Raji (cell line): ENCODE measurements at regions not wholly inside any gene's neighbourhood (a gene's known extent, or its start where the extent isn't known, plus 50 kb on each side); places are given as distances from the start of the nearest gene placed in this dataset.

Source experiments
- POLR2A ChIP-seq: IDR thresholded peaks from 2 replicates; pipeline ENCODE4 v1.6.1; 2011; ENCODE audit warnings: low read depth, low read length, control low read depth; ENCODE audit not compliant: insufficient read depth

- TF ChIP-seq POLR2A, result no peak
These were observed 216.1 kb upstream of the RAB6C start for GRCh38 chr2:129763190-129763846.

- TF ChIP-seq POLR2A, result no peak
These were observed 215.5 kb upstream of the RAB6C start for GRCh38 chr2:129763966-129764365.

- TF ChIP-seq POLR2A, result no peak
These were observed 214.8 kb upstream of the RAB6C start for GRCh38 chr2:129764376-129765325.

GRCh38 chr2:129765326-129765677 is 214.2 kb upstream of the RAB6C start:
- no peak for TF ChIP-seq POLR2A

DNA sequence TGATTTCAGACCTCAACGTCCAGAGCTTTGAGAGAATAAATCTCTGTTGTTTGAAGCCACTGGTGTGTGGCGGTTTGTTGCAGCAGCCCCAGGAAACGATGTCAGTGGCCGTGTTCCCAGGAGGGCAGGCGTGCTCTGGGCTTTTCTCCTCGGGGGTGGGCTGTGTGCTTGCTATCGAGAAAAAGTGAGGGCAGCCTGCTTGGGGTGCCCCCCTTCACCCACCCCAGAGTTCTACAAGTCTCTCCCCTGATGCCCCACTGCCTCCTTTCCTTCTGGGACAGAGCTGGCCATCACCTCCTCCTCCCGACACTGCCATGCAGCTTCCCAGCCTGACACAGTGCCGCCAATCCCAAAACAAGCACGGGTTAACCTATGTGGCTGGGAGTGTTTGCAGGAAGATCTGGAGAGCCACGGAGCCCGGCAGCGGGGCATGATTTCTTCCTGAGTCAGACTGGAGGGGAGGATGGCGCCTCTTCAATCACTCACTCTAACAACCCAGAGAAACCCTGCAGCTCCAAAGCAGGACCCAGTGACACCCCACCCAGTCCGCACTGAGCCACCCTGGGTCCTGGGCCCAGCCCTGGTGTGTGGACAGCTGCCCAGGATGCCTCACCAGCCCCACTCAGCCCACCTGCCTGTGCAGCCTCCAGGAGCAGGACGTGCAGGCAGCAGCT is 213.7 kb upstream of the RAB6C start:
- no peak for TF ChIP-seq POLR2A

DNA sequence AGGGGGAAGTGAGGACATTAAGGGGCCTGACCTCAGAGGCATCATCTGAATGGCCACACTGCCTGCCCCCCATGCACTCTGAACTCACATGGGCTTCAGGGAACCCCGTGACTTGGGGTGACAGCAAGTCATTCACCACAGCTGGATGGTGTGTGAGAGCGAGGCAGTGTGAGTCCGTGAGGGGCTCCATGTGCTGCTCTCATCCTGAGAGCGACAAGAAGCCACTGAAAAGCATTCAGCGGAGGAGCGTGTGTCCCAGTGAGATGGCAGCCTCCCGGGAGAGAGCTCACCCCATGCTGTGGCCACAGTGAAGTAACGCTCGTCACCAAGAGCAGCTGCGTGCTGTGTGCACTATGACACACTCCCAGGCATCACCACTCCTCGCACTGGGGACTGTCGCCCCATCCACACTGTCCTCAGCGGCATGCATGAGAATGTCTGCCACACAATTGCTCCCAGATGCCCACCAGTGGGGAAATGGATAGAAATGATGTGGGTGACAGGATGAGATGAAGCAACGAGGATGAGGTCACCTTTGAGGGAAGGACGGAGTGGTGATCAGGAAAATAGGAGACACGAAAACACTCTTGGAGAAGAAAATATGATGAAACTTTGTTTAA is 213.0 kb upstream of the RAB6C start:
- TF ChIP-seq POLR2A, result no peak

DNA sequence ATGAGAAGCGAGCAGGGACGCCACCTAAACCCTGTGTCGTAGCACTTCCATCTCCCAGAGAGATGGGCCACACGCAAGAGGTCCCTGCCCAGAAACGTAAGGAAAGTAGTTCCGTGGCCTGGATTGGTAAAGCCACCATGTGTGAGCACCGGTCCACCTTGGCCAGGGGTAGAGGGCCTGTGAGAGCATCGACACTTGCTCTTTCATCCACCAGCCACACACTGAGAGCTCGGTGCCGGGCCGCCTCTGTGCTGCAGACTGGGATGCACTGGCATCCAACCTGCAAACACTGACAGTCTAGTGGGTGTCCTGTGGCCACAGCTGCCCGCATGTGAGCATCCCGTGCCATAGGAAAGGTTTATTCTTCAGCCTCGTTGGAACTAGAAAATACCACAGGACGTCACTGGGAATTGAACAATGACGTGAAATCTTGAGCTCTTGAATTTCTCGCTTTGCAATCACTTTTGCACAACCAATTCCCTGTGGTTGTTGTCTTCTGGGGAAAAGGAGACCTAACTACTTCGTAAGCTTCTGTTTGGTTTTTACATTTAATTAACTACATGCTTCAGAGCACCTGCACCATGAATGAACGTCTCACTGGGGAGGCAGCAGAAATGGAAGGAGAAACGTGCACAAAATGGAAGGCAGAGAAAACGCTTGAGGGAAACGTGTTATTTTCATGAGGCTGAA is 212.0 kb upstream of the RAB6C start:
- TF ChIP-seq POLR2A, result no peak

DNA sequence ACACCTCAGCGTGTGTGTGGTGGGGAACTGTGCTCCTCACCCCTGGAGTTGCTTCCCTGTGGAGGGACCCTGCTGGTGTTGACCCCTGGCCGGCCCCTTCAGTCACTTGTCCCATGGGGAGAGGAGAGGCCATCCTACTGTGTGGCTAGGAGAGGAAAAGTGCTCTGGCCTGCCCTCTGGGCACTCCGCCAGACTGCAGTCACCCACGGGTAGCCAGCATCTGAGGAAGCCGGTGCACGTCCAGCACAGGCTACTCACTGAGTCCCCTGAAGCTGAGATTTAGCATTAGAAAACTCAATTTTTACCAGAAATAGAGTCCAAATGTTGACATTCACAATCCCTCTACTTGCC is 211.5 kb upstream of the RAB6C start:
- no peak for TF ChIP-seq POLR2A

DNA sequence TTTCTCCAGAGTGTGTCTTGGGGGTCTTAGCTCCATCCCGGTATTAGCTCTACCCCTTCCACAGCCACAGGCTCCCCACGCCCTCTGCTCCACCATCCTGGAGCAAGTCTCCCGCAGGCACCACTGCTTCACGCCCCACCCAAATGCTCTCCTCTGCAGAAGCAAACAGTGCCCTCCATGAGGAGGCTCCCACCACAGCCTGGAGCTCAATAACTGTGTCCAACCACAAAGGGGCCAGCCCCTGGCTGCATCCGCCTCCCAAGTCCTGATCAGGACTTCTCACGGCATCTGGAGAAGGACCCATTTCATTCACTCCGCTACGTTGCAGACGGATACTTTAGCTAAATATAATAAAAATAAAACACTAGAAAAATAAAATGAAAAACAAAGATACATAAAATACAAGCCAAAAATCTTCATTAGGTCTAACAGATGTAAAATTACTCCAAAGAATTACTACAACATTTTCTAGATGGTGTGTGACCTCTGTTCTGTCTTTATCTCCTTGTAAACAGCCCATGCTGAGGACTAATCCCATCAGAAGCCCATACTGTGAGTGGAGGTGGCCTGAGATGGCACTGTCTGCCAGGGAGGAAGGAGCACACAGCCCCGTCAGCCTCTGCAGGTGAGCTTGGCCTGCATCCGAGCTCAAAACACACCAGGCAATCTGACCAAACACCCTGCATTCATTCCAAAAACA is 210.8 kb upstream of the RAB6C start:
- no peak for TF ChIP-seq POLR2A

DNA sequence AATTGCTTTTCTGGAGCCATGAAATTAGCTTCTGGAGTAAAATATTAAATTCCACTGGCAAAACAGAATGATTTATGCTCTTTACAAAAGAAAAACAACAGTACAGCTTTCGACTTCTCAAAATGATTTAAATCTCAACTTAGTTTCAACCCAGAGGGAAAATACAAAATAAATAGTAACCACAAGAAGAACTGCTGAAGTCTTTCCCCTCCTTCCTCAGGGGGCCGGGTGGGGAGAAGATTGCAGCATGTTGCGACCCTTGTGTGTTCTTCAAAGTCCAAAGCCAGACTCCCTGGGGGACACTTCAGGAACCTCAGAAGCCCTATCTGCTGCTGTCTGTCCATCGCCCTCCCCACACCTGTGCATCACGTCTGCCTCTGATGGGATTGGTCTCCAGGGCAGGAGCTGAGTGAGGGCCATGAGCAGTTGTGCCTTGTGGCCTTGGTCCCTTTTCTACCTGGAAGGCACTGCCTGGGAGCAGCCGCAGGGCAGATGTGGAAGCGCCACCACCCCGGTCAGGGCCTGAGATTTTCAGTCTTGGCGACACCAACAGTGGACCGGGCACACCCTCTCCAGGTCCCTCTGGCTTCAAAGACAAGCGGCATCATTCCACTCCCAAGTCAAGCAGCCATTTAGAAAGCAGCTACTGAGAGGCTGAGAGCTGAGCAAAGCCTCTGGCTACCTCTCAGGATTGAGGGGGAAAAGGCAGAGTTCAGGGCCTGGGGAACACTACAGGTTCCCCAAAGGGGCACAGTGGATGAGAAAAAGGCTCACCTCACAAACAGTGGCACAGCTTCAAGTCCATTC is 210.1 kb upstream of the RAB6C start:
- no peak for TF ChIP-seq POLR2A

DNA sequence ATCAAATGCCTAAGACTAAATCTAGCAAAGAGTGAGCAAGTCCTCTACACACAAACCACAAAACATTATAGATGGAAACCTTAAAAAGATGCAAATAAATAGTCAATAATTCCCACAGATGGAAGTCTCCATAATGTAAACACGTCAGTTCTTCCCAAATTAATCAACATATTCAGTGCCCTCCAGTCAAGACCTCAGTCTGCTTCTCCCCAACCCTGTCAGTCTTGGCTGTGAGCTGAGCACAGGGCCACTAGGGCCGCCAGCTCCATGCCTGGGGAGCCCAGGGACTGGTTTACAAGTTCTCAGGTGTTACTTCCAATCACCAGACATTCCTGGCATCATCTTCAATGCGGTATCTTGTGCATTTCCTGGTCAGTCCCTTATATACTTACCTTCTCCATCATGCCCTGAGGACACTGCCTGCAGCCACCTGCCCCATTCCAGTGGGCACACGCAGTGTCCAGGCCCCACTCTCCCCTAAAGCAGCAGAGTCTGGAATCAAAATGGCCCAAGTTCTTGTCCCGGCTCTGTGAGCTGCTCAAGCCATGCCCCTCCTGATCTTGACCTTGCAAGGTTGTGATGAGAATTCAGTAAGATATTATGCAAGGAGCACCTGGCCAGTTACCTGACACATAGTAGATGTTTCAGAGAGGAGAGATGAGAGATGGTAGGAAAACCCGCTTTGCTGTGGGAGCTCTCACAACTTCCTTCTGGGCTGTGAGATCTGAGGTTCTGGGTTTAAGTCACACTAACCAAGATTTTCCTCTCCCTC is 207.9 kb upstream of the RAB6C start:
- no peak for TF ChIP-seq POLR2A

- TF ChIP-seq POLR2A, result no peak
These were observed 207.3 kb upstream of the RAB6C start for GRCh38 chr2:129772190-129772579.

GRCh38 chr2:129775952-129776653 is 203.4 kb upstream of the RAB6C start:
- no peak for TF ChIP-seq POLR2A

- TF ChIP-seq POLR2A, result no peak
These were observed 202.3 kb upstream of the RAB6C start for GRCh38 chr2:129777146-129777545.
